MM.1S (cell line): ENCODE measurements at regions not wholly inside any gene's neighbourhood (a gene's known extent, or its start where the extent isn't known, plus 50 kb on each side); places are given as distances from the start of the nearest gene placed in this dataset.

Experiments used
- DNase-seq: peaks from one replicate; pipeline ENCODE4 v3.0.0-alpha.2; 2015
- H2AFZ ChIP-seq: fragments of 300-600 bp; sonication (generic); 2 replicates; pipeline ENCODE4 v1.6.0; 2016; ENCODE audit warnings: antibody characterized with exemption, low read length
- H3F3A ChIP-seq: fragments of 300-600 bp; sonication (generic); 2 replicates; pipeline ENCODE4 v1.6.1; 2016; ENCODE audit warnings: mild to moderate bottlenecking, antibody characterized with exemption, low read length, moderate library complexity, mixed read lengths; ENCODE audit not compliant: insufficient read depth
- H3K27ac ChIP-seq: fragments of 300-600 bp; sonication (generic); 2 replicates; pipeline ENCODE4 v1.5.1; 2016; ENCODE audit warnings: mild to moderate bottlenecking, low read length
- H3K27me3 ChIP-seq: fragments of 300-600 bp; sonication (generic); replicated peaks from 2 replicates; pipeline ENCODE4 v1.6.0; 2016; ENCODE audit warnings: low read length; ENCODE audit not compliant: insufficient read depth
- H3K36me3 ChIP-seq: fragments of 300-600 bp; sonication (generic); replicated peaks from 2 replicates; pipeline ENCODE4 v1.6.1; 2016; ENCODE audit warnings: mild to moderate bottlenecking, low read length, mixed read lengths; ENCODE audit not compliant: insufficient read depth
- H3K4me1 ChIP-seq: fragments of 300-600 bp; sonication (generic); 2 replicates; pipeline ENCODE4 v1.6.1; 2016; ENCODE audit warnings: low read length, mixed read lengths
- H3K4me2 ChIP-seq: fragments of 300-600 bp; sonication (generic); 2 replicates; pipeline ENCODE4 v1.6.0; 2016; ENCODE audit warnings: low read depth, low read length
- H3K4me3 ChIP-seq: fragments of 300-600 bp; sonication (generic); 2 replicates; pipeline ENCODE4 v1.5.1; 2016; ENCODE audit warnings: low read length, mixed read lengths
- H3K79me2 ChIP-seq: fragments of 300-600 bp; sonication (generic); 2 replicates; pipeline ENCODE4 v1.6.1; 2016; ENCODE audit warnings: mixed run types, low read length, mixed read lengths
- H3K9ac ChIP-seq: fragments of 300-600 bp; sonication (generic); 2 replicates; pipeline ENCODE4 v1.6.1; 2016; ENCODE audit warnings: low read length, mixed read lengths
- H3K9me2 ChIP-seq: fragments of 300-600 bp; sonication (generic); replicated peaks from 2 replicates; pipeline ENCODE4 v1.6.1; 2016; ENCODE audit warnings: mild to moderate bottlenecking, low read length, mixed read lengths; ENCODE audit not compliant: insufficient read depth
- H3K9me3 ChIP-seq: fragments of 300-600 bp; sonication (generic); replicated peaks from 2 replicates; pipeline ENCODE4 v1.6.1; 2016; ENCODE audit warnings: mild to moderate bottlenecking, low read length, mixed read lengths; ENCODE audit not compliant: insufficient read depth
- H4K20me1 ChIP-seq: fragments of 300-600 bp; sonication (generic); 2 replicates; pipeline ENCODE4 v1.6.1; 2016; ENCODE audit warnings: mild to moderate bottlenecking, low read length, moderate library complexity, mixed read lengths; ENCODE audit not compliant: insufficient read depth
- CTCF ChIP-seq: fragments of 300-600 bp; sonication (generic); IDR thresholded peaks from 2 replicates; pipeline ENCODE4 v1.5.1; 2016; ENCODE audit warnings: antibody characterized with exemption, low read length, mixed read lengths
- EZH2 ChIP-seq: fragments of 300-600 bp; sonication (generic); optimal IDR thresholded peaks from 2 replicates; pipeline ENCODE3; 2017; ENCODE audit warnings: low read depth, mild to moderate bottlenecking, antibody characterized with exemption, low read length, mixed read lengths
- EZH2phosphoT487 ChIP-seq: fragments of 300-600 bp; sonication (generic); IDR thresholded peaks from 2 replicates; pipeline ENCODE4 v1.6.1; 2018; ENCODE audit warnings: antibody characterized with exemption, low read length

GRCh38 chr1:75062111-75062510 lies 72.1 kb upstream of the LHX8 start:
- Histone ChIP-seq H3K4me2 (no peak overlapping the region), H3K79me2 (no peaks in the 10 kb centered on the region), H3K4me3 (no peak overlapping the region), H3K9me3 (no peaks in the 10 kb centered on the region), H3K9ac (no peak overlapping the region), H3F3A (no peaks in the 10 kb centered on the region), H3K4me1 (no peaks in the 10 kb centered on the region), H3K27ac (no peak overlapping the region), H4K20me1 (no peaks in the 10 kb centered on the region), H3K36me3 (no peaks in the 10 kb centered on the region), H3K27me3 (no peaks in the 10 kb centered on the region), H3K9me2 (no peaks in the 10 kb centered on the region), H2AFZ (no peak overlapping the region)
- DNase-seq, result no peak
- TF ChIP-seq CTCF, result no peak
- no peak for TF ChIP-seq EZH2phosphoT487
- TF ChIP-seq EZH2, result no peak

- Histone ChIP-seq H2AFZ (no peak overlapping the region), H3K79me2 (no peaks in the 10 kb centered on the region), H3F3A (no peaks in the 10 kb centered on the region), H3K4me1 (no peaks in the 10 kb centered on the region), H3K27ac (no peak overlapping the region), H3K4me3 (no peak overlapping the region), H3K9me2 (no peaks in the 10 kb centered on the region), H3K9me3 (no peaks in the 10 kb centered on the region), H4K20me1 (no peaks in the 10 kb centered on the region), H3K4me2 (no peak overlapping the region), H3K36me3 (no peaks in the 10 kb centered on the region), H3K27me3 (no peaks in the 10 kb centered on the region), H3K9ac (no peak overlapping the region)
- no peak for DNase-seq
- TF ChIP-seq CTCF (no peak), EZH2 (no peak), EZH2phosphoT487 (no peak)
Observed at GRCh38 chr1:75067975-75068374, 66.2 kb upstream of the LHX8 start.

- Histone ChIP-seq H3K9ac (peak overlapping the region; percentile 18; the same call in 1 of the 2 replicates), H3K4me1 (peaks cover 16% of the 10 kb centered on the region), H3K4me3 (peak overlapping the region; percentile 25), H3K4me2 (peak overlapping the region; percentile 69), H3K27me3 (no peaks in the 10 kb centered on the region), H3K36me3 (no peaks in the 10 kb centered on the region), H3K79me2 (no peaks in the 10 kb centered on the region), H4K20me1 (no peaks in the 10 kb centered on the region), H3K9me2 (no peaks in the 10 kb centered on the region), H2AFZ (peak overlapping the region; percentile 45), H3K9me3 (no peaks in the 10 kb centered on the region), H3K27ac (peak overlapping the region; percentile 62), H3F3A (peaks cover 11% of the 10 kb centered on the region)
- DNase-seq, result peak; percentile 71
- TF ChIP-seq EZH2 (no peak), CTCF (no peak), EZH2phosphoT487 (no peak)
Observed at GRCh38 chr1:75074831-75075395, 59.3 kb upstream of the LHX8 start.
